Effector CD8-positive, alpha-beta T cell (primary cell): ENCODE measurements at regions not wholly inside any gene's neighbourhood (a gene's known extent, or its start where the extent isn't known, plus 50 kb on each side); places are given as distances from the start of the nearest gene placed in this dataset.

Experiments used
- DNase-seq: peaks from one replicate; lab custom pipeline; 2025; lab: John Stamatoyannopoulos, UW

DNA sequence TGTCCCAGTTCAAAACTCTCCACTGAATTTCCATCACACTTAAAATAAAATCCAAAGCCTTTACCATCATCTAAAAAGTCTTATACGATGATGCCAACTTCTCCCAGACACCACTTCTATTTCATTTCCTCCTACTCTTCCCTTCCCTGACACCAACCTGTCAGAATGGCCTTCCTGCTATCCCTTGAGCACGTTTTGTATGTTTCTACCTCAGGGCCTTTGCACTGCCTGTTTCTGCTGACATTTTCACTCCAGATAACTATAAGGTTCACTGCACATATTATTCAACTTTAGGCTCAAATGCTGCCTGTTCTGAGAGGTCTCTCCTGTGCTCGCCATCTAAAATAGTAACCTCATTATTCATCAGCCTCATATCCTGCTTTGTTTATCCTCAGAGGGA lies 269.6 kb downstream of the HTR7 start:
- no peak for DNase-seq

DNA sequence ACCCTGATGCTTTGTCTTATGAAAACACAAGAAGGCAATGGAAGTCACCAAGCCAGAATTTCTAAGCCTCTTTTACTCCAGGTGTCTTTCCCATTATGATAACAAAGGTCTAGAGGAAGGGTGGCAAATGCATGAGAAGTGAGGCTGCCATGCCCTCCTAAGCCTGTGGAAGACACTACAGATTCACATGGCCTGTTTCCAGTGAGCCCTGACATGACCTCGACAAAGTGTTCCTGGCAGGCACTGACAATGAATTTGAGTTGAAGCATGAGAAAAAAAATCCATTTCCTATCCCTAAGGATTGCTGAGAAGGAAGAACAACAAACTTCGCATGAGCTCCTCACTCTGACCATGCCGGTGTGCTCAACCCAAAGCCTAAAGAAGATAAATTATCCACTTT lies 268.0 kb downstream of the HTR7 start:
- DNase-seq = no peak

DNA sequence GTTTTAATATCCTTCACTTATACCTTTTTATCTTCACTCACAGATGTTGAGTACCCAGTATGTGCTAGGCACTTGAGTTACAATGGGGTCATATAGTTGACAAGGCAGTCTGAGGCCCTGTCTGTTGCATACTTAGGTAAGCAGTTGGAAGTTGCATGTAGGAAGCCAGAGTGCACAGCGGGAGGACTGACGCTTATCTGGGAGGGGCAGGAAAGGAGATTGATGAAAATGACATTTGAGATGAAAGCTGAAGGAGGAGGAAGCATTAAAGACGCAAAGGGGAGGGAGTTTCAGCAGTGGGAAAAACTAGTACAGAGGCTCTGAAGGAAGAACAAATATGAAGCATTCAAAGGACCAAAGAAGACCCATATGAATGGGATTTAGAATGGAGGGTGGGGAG lies 266.2 kb downstream of the HTR7 start:
- no peak for DNase-seq

DNA sequence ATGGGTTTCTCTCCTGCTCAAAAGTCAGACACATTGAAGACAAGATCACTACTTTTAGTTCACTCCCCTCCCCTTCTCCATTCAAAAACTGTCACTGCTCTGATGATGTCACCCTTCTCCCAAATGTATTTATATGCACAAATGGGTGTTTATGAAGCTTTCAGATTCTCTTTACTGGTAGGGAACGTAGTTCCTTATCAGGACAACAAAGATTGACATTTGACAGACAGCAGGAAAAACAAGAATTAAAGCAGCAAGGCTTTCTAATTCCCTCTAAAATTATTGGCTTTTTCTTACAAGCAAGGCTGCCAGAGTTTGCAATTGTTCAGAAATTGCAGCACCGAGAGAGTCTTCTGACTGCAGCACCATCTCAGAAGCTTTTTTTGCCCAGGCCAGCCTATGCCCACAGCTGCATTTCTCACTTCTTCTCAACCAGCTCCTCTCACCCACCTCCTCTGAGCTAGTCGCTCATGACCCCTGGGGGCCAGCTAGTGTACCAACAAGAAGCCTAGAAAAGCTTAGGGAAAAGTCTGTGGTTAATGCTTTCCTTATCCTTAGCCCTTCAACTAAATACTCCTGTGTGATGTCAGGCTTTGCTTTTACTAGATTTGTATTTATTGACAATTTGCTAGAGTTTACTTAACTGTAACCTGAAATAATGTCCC lies 265.1 kb downstream of the HTR7 start:
- DNase-seq = no peak

DNA sequence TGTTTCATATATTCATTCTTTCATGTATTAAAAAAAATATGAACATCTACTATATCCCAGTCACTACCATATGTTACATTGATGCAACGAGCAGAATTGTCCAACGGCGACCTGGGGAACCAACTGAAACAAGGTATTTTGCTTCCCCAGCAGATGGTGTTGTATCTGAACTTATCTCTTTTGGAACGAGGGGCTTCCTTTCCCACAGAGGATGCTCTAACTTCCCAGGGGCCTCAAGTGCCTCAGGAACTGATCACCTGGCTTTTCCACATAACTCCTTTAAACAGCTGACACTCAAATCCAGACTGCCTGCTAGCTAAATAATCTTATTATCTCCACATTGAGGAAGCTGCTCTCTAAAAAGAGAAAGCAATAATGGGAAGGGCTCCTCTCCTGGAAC lies 259.3 kb downstream of the HTR7 start:
- DNase-seq = no peak

DNA sequence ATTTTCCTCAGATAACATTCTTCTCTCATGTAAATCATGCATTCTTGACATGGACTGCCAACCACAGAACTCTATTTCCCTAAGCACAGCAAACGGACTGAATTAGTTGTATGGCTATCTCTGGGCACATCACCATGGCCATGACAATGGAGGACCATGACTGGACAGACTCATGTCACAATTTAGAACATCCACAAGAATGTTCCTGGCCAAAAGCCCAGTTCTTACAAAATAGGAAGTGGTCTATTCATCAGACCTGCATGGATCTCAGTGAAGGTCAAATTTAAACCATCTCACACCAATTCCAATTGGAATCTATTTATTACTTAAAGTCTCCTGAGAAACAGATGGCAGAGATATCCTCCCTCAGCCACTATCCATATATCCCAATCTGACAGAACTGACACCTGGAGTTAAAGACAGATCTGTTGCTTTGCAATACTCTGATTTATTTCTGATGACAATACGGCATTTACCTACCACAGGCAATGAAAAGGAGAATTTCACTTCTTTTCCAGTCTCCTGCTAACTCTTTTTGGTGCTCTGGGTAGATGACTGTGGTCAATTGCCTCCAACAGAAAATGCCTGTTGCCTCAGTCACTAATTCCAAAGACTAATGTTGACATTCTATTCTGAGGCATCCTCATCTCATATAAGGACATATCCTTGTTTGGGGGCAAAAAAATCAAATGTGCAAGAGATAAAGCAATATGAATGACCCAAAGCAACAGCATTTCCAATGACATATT lies 254.8 kb downstream of the HTR7 start:
- no peak for DNase-seq

DNA sequence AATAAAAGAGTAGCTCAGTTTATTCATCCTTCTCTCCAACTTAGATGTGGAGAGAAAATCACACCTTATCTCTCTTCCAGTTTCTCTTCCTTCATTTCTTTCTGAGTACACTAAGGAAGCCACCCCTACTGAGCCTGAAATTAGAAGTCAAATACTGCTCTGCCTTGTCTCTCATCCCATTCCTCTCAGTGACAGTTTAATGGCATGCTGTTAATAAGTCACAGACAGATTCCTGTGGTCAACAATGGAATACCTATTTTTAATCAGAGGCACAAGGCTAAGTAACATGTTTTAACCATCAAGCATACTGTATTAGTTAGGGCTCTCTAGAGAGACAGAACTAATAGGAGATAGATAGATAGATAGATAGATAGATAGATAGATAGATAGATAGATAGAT lies 253.2 kb downstream of the HTR7 start:
- no peak for DNase-seq

DNA sequence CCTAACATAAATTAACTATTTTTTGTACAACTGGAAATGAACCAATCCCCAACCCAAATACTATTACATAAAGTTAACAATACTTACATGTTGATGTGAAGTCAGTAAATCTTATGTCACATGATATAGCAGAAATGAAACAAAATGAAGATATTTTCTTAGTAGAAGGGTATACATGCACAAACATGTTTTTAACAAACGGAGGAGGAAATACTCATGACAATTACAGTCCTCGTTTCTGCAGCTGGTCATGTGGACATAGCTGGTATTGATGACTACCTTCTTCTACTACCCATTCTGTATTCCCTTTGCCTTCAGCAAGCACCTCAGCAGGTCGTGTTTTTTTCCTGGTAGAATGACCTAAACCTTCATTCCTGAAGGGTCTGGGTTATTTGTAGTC lies 252.3 kb downstream of the HTR7 start:
- no peak for DNase-seq

DNA sequence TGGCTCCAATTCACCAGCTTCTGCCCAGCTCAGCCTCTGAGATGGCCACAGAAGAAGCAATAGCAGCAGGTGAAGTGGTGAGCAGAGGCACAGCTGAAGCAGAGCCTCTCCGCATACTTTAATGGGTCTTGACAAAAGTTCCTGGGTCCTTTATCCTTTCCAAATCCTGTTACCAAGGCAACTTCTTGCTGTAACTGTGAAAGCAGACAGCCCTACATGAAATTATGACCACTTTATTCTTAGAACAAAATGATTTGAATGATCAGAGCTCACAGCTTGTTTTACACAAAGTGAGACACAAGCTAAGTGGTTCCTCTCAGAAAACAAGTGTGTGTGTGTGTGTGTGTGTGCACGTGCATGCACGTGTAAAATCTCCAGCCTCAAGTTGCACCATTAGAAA lies 245.6 kb downstream of the HTR7 start:
- DNase-seq = no peak

DNA sequence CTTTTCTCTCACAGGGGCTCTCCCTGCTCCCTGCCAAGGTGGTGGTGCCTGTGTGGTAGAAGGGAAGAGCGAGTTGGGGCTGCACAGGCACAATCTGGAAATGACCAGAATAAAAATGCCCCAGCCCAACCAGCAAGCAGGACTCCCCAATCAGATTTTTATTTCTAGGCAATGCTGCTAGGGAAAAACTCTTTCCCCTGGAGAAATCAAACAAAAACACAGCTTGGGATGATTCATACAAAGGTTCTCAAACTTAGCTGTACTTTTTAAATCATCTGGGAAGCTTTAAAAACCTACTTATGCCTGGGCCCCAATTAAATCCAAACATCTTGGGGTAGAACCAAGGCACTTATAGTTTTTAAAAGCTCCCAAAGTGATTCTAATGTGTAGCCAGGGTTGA lies 243.2 kb downstream of the HTR7 start:
- DNase-seq = no peak

DNA sequence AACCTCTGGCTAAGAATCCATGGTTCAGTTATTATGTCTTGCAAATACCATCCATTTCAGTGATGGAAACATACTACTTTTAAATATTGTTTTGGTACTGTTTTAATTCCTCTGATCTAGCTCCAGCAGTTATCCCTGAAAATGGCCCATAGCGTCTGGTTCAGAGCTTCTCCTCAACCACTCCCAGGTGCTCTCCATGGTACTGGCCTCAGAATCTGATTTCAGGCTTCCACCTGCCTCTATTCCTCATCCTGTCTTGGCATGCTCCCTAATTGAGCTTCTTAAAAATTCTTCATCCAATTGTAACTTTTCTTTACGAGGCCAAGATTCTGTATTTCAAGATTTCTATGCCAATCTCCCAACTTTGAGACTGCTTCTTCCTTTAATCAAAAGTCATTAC lies 236.3 kb downstream of the HTR7 start:
- DNase-seq = no peak

DNA sequence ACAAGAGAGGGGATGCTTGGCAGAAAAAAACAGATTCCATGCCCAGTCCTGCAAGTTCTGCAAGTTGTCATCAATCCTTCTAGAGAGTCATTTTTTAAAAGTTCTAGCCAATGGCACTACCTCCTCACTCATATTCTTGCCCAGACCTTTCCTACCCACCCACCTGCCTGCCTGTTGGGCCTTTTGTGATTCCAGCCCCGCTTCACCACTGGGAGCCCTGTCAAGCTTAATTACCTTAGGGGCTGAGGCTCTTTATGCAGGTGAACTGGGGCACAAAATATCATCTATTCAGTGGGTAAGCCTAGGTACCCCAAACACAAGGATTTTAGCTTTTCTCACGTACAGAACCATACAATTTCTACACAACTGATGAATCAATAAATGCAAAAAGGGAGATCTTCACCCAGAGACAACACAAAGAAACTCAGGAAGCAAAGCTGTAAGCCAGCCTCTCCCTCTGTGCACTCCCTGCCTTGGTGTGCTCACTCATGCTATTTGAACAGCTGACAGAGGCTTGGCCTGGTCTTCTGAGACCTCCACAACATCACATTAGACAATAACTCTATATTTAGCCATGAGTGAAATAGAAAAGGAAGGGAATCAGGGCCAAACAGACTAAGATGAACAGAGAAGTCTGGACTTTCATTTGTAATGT lies 222.6 kb downstream of the HTR7 start:
- DNase-seq = no peak

DNA sequence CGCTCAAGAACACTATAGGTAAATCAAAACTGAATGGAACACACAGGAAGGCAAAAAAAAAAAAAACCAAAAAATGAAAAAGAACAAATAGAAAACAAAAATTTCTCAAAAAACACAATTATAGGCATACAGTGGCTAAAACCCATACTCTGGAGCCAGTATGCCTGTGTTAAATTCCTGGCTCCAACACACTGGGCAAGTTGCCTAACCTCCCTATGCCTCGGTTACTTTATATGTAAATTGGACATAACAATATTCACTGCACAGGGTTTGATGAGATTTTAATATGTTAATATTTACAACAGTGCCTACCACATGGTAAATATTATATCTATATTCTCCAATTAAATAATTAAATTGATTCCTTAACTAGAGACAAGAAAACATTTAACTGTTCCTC lies 217.1 kb downstream of the HTR7 start:
- DNase-seq = no peak

DNA sequence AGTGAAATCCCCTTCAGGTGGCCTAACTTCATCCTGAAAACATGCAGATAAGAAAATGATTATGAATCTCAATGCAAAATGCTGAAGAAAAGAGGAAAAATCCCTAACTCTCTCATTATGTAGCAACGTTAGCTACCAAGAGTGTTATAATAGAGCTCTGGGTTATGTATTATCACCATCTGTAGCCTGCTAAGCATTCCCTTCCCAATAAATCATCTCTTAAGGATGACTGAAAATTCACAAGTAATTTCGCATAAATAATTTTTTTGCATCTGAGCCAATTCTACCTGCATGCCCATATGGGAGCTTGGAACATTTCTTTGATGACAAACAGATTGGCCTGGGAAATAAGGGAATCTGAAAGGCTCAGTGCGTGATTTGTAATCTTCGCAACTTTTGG lies 216.1 kb downstream of the HTR7 start:
- no peak for DNase-seq

DNA sequence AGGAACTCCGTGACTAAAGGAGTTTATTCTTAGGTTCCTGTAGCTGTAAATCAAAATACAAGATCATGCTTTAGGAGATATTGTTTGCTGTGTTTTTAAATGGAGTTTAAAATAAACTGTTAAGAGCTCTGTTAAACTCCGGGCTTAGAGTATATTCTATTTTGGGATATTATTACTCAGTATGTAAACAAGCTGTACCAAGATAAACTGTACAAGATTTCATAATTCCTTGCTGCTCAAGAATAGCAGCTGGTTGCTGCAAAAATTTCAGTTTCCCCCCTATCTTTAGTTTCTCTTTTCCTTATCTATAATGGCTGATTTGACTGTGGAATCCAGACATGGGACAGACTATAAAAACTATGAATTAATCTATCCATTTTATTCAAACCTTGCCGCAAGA lies 215.7 kb downstream of the HTR7 start:
- no peak for DNase-seq

DNA sequence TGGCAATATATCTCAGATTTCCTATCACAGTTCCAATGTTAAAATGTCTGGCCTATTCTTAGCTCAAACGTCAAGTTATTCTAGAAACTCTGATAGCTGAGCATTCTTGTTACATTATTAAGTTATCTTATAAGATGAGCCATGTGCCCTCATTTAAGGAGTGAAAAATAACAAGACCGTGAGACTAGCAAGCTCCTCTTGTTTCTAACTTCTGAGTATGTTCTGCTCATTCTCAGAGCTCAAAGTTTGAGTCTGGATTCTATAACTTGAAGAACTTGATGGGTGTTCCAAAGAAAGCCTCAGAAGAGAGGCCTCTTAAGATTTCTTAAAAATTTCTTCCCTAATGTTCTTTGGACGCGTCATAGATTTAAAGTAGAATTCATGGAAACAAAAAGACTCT lies 215.2 kb downstream of the HTR7 start:
- no peak for DNase-seq

DNA sequence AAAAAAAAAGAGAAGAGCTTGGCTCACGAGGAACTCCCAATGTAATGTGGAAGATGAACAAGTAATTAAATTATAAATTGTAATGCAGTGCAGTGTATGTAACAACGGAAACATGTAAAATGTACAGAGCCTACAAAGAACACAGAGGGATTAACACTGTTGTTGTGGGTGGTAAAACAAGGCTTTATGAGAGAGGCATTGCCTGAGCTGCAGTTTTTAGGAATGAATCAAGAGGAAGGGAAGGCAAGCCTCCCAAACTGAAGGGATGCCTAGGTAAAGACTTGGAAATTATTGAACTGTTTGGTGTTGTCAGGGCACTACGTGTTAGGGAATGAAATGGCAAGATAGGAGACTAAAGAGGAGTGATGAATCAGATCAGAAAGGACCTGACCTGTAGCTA lies 213.7 kb downstream of the HTR7 start:
- DNase-seq = no peak

DNA sequence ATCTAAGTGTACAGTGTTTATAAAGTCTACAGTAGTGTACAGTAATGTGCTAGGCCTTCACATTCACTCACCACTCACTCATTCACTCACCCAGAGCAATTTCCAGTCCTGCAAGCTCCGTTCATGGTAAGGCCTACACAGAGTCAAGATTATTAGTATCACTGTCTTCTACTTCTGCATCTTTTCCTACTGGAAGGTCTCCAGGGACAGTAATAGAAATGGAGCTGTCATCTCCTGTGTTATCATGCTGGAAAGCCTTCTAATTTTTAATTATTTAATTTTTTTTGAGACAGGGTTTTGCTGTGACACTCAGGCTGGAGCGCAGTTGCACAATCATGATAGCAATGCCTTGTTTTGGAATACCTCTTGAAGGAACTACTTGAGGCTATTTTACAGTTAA lies 207.0 kb downstream of the HTR7 start:
- no peak for DNase-seq

DNA sequence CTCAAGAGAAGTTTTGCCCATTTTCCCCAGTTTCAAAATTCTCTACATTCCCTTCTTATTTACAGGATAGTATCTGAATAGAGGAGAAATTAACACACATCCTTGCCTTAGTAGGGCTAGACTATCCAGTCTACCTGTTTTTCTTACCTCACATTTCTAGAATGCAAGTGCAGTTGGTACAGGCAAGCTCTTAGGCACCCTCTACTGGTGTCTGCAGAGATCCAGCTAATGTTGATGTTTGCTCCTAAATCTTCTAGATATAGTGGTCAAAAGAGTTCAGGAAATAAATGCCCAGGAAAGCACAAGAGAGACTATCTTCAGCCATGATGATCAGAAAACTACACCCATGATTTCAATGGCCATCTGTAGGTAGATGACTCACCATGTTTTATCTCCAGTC lies 205.3 kb downstream of the HTR7 start:
- no peak for DNase-seq

DNA sequence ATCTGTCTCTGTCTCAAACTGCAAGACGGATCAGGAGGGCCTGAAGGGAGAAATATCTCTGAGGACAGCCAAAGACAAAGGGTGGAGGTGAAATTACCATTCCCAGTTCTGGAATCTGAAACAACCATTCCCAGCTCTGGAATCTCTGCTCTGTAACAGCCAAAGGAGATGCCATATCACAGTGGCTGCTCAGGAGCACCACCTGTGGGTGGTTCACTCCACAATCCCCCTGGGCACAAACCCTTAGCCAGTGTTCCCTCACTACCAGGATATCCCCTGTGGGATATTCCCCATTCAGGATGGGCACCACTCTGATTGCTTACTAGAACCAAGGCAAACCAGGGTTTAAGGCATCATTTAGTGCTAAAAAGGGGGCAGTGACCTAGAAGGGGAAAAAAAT lies 199.0 kb downstream of the HTR7 start:
- no peak for DNase-seq

DNA sequence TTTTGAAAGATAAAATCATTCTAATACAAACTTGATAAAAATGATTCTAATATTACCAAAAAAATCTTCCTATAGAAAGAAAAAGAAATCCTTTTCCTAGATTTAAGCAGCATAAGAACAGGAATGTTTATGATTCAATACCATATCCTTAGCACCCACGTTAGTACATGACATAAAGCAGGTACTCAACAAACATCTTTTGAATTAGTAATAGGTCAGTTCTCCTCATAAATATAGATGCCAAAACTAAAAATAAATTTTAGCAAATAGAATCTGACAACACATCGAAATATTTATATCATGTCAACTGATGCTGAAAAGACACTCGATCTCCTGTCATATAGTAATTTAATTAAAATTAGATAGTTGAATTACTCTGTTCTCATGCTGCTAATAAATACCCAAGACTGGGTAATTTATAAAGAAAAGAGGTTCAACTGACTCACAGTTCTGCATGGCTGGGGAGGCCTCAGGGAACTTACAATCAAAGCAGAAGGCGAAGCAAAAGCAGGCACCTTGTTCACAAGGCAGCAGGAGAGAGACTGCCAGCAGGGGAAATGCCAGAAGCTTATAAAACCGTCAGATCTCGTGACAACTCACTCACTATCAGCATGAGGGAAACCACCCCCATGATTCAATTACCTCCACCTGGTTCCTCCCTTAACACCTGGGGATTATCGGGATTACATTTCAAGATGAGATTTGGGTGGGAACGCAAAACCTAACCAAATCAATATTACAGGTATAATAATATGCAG lies 191.8 kb downstream of the HTR7 start:
- no peak for DNase-seq

DNA sequence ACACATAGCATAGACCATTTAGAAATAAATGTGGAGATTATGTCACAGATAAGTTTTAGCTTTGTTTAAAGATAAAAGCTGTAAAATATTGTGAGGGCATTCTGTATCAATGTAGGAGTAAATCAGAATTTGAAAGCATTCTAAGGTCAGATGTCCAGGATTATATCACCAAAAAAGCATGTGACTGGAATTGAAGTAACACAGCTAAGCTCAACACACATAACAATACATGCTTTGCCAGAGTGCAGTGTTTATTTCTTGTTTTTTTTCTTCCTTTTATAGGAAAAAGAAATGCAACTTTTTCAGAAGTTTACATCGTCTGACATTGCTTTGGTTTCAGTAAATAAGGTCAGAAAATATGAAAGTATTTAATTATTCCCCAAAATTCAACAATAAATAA lies 183.4 kb downstream of the HTR7 start:
- no peak for DNase-seq

DNA sequence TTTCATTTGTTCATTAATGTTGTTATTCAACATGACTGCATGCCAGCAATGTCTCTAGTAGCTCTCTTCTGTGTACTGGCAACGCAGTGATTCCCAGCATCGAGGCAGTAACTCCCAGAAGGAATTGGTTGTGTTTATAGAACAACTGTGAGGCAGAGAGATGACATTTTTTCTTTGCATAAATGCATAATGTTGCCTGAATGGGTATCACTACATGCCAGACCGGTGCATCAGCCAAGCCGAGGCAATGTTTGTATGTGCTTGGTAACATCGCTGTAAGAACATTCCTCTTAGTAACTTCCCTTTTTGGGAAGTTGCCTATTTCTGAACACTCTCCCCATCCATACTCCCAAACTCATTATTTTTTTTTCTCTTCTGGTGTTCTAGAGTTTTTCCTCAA lies 182.9 kb downstream of the HTR7 start:
- DNase-seq = no peak
